HG03139 (cell line): ENCODE measurements at regions not wholly inside any gene's neighbourhood (a gene's known extent, or its start where the extent isn't known, plus 50 kb on each side); places are given as distances from the start of the nearest gene placed in this dataset.

ENCODE experiments used
- ATAC-seq: cut with Tn5 transposase; IDR thresholded peaks from one replicate; pipeline ENCODE4 v1.9.1; 2021; ENCODE audit not compliant: unreplicated experiment

- ATAC-seq, result no peak
These were observed 67.5 kb upstream of the LEF1 start for GRCh38 chr4:108236264-108236663.

GRCh38 chr4:108227923-108228322, 59.2 kb upstream of the LEF1 start:
- no peak for ATAC-seq

GRCh38 chr4:108224611-108225053, 55.9 kb upstream of the LEF1 start:
- ATAC-seq, result no peak

GRCh38 chr4:108223313-108223712, 54.6 kb upstream of the LEF1 start:
- ATAC-seq, result no peak

- no peak for ATAC-seq
These were observed 51.3 kb upstream of the LEF1 start for GRCh38 chr4:108219998-108220397.
